K562 (cell line): ENCODE measurements at regions not wholly inside any gene's neighbourhood (a gene's known extent, or its start where the extent isn't known, plus 50 kb on each side); places are given as distances from the start of the nearest gene placed in this dataset.

Source experiments
- EGR1 ChIP-seq: fragments of 450-650 bp; conservative IDR thresholded peaks from 2 replicates; pipeline ENCODE4 v1.6.1; 2017; ENCODE audit warnings: mild to moderate bottlenecking
- FOXM1 ChIP-seq, 2 experiments: fragments of 450-650 bp in 1 of 2; sonication (generic) in 1 of 2; formaldehyde crosslinking in 1 of 2; IDR thresholded peaks; 2 replicates each; pipeline versions ENCODE4 v1.6.1 to v1.9.0; 2017 to 2022; ENCODE audit warnings: low read depth in 2 of 2, mild to moderate bottlenecking in 2 of 2, missing genetic modification reagents in 1 of 2, moderate library complexity in 1 of 2
- KAT7 ChIP-seq: sonication (generic); formaldehyde crosslinking; IDR thresholded peaks from 2 replicates; pipeline ENCODE4 v1.8.0; 2022; ENCODE audit warnings: missing genetic modification reagents, mild to moderate bottlenecking, borderline replicate concordance
- NRF1 ChIP-seq, 2 experiments: fragments of 450-650 bp; IDR thresholded peaks in 1 of 2; conservative IDR thresholded peaks in 1 of 2; 2 replicates each; pipeline ENCODE4 v1.6.1; 2014; ENCODE audit warnings: mild to moderate bottlenecking in 2 of 2
- TARDBP ChIP-seq: fragments of 450-650 bp; IDR thresholded peaks from 2 replicates; pipeline ENCODE4 v1.6.1; 2016
- TF ChIP-seq, protein P1 (sequence below), 3 experiments: IDR thresholded peaks in 2 of 3; conservative IDR thresholded peaks in 1 of 3; 2 replicates each; pipeline ENCODE4 v1.5.1; 2011 to 2012; ENCODE audit warnings: low read length in 3 of 3, mild to moderate bottlenecking in 3 of 3, control low read depth in 2 of 3, improper control_type of control experiment in 1 of 3, inconsistent platforms in 1 of 3, low read depth in 1 of 3, mixed read lengths in 1 of 3, moderate library complexity in 1 of 3; ENCODE audit not compliant: insufficient read depth in 2 of 3
- TF ChIP-seq, protein P2 (sequence below): fragments of 200-600 bp; sonication (generic); IDR thresholded peaks from one replicate; pipeline ENCODE4 v1.6.1; 2012; ENCODE audit warnings: mild to moderate bottlenecking, low read depth, low read length, inconsistent platforms

- TF ChIP-seq, protein P1, sequence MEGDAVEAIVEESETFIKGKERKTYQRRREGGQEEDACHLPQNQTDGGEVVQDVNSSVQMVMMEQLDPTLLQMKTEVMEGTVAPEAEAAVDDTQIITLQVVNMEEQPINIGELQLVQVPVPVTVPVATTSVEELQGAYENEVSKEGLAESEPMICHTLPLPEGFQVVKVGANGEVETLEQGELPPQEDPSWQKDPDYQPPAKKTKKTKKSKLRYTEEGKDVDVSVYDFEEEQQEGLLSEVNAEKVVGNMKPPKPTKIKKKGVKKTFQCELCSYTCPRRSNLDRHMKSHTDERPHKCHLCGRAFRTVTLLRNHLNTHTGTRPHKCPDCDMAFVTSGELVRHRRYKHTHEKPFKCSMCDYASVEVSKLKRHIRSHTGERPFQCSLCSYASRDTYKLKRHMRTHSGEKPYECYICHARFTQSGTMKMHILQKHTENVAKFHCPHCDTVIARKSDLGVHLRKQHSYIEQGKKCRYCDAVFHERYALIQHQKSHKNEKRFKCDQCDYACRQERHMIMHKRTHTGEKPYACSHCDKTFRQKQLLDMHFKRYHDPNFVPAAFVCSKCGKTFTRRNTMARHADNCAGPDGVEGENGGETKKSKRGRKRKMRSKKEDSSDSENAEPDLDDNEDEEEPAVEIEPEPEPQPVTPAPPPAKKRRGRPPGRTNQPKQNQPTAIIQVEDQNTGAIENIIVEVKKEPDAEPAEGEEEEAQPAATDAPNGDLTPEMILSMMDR (IDR thresholded peaks at IDR 0.05 in 2 of 3, conservative IDR thresholded peaks at IDR 0.05 in 1 of 3; ENCODE audit: insufficient read depth in 2 of 3, low read depth in 1 of 3, low read length in 3 of 3) = no peak
- no peak for TF ChIP-seq FOXM1 (IDR thresholded peaks at IDR 0.05; ENCODE audit: low read depth)
- TF ChIP-seq FOXM1 (CRISPR knock-in tag; IDR thresholded peaks at IDR 0.05; ENCODE audit: low read depth) = no peak
- TF ChIP-seq, protein P2, sequence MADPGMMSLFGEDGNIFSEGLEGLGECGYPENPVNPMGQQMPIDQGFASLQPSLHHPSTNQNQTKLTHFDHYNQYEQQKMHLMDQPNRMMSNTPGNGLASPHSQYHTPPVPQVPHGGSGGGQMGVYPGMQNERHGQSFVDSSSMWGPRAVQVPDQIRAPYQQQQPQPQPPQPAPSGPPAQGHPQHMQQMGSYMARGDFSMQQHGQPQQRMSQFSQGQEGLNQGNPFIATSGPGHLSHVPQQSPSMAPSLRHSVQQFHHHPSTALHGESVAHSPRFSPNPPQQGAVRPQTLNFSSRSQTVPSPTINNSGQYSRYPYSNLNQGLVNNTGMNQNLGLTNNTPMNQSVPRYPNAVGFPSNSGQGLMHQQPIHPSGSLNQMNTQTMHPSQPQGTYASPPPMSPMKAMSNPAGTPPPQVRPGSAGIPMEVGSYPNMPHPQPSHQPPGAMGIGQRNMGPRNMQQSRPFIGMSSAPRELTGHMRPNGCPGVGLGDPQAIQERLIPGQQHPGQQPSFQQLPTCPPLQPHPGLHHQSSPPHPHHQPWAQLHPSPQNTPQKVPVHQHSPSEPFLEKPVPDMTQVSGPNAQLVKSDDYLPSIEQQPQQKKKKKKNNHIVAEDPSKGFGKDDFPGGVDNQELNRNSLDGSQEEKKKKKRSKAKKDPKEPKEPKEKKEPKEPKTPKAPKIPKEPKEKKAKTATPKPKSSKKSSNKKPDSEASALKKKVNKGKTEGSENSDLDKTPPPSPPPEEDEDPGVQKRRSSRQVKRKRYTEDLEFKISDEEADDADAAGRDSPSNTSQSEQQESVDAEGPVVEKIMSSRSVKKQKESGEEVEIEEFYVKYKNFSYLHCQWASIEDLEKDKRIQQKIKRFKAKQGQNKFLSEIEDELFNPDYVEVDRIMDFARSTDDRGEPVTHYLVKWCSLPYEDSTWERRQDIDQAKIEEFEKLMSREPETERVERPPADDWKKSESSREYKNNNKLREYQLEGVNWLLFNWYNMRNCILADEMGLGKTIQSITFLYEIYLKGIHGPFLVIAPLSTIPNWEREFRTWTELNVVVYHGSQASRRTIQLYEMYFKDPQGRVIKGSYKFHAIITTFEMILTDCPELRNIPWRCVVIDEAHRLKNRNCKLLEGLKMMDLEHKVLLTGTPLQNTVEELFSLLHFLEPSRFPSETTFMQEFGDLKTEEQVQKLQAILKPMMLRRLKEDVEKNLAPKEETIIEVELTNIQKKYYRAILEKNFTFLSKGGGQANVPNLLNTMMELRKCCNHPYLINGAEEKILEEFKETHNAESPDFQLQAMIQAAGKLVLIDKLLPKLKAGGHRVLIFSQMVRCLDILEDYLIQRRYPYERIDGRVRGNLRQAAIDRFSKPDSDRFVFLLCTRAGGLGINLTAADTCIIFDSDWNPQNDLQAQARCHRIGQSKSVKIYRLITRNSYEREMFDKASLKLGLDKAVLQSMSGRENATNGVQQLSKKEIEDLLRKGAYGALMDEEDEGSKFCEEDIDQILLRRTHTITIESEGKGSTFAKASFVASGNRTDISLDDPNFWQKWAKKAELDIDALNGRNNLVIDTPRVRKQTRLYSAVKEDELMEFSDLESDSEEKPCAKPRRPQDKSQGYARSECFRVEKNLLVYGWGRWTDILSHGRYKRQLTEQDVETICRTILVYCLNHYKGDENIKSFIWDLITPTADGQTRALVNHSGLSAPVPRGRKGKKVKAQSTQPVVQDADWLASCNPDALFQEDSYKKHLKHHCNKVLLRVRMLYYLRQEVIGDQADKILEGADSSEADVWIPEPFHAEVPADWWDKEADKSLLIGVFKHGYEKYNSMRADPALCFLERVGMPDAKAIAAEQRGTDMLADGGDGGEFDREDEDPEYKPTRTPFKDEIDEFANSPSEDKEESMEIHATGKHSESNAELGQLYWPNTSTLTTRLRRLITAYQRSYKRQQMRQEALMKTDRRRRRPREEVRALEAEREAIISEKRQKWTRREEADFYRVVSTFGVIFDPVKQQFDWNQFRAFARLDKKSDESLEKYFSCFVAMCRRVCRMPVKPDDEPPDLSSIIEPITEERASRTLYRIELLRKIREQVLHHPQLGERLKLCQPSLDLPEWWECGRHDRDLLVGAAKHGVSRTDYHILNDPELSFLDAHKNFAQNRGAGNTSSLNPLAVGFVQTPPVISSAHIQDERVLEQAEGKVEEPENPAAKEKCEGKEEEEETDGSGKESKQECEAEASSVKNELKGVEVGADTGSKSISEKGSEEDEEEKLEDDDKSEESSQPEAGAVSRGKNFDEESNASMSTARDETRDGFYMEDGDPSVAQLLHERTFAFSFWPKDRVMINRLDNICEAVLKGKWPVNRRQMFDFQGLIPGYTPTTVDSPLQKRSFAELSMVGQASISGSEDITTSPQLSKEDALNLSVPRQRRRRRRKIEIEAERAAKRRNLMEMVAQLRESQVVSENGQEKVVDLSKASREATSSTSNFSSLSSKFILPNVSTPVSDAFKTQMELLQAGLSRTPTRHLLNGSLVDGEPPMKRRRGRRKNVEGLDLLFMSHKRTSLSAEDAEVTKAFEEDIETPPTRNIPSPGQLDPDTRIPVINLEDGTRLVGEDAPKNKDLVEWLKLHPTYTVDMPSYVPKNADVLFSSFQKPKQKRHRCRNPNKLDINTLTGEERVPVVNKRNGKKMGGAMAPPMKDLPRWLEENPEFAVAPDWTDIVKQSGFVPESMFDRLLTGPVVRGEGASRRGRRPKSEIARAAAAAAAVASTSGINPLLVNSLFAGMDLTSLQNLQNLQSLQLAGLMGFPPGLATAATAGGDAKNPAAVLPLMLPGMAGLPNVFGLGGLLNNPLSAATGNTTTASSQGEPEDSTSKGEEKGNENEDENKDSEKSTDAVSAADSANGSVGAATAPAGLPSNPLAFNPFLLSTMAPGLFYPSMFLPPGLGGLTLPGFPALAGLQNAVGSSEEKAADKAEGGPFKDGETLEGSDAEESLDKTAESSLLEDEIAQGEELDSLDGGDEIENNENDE = no peak
- no peak for TF ChIP-seq KAT7 (CRISPR knock-in tag)
- no peak for TF ChIP-seq NRF1 (conservative IDR thresholded peaks at IDR 0.05 in 1 of 2, IDR thresholded peaks at IDR 0.05 in 1 of 2)
- no peak for TF ChIP-seq EGR1
- no peak for TF ChIP-seq TARDBP
Observed at GRCh38 chr12:87775784-87776183, 253.4 kb downstream of the C12orf50 start.
